K562 (cell line): ENCODE measurements at regions not wholly inside any gene's neighbourhood (a gene's known extent, or its start where the extent isn't known, plus 50 kb on each side); places are given as distances from the start of the nearest gene placed in this dataset.

Experiments used
- ATAC-seq: fragments of 200-7000 bp; cut with Tn5 transposase; 3 replicates; pipeline ENCODE4 v1.9.1; 2020; ENCODE audit warnings: moderate library complexity
- BruUV-seq: library from RNA; stranded (reverse); fragments of 400-500 nt; replicated peaks from 2 replicates; lab custom pipeline; 2021; lab: Mats Ljungman, UMichigan
- CTCF ChIA-PET: fragments of 300-600 bp; formaldehyde crosslinking; extraction: SDS; loops from one replicate; lab custom pipeline; 2021; ENCODE audit warnings: low intra/inter-chr PET ratio; lab: Yijun Ruan, JAX
- POLR2A ChIA-PET: fragments of 300-600, 350-650 bp; sonication (Branson Sonifier 250); formaldehyde crosslinking; extraction: SDS; loops from one replicate; lab custom pipeline; 2021; ENCODE audit warnings: antibody characterized with exemption, inconsistent platforms; lab: Yijun Ruan, JAX
- DNase-seq, 4 experiments: peaks; one replicate each; pipeline versions ENCODE4 v3.0.0 to v3.0.0-alpha.2; 2011 to 2018; ENCODE audit warnings: low spot score in 3 of 4, mixed read lengths in 3 of 4; ENCODE audit errors: extremely low read depth in 1 of 4
- FAIRE-seq: peaks from 2 replicates; lab custom pipeline; 2011; peaks lifted over from hg19 to GRCh38; lab: Jason Lieb, UNC
- H2AFZ ChIP-seq: 2 replicates; pipeline ENCODE4 v1.6.0; 2011; ENCODE audit warnings: low read depth, low read length, control low read depth, inconsistent platforms
- H3K27ac ChIP-seq: fragments of 200-600 bp; 3 replicates; pipeline ENCODE4 v1.8.0; 2011; ENCODE audit warnings: low read depth, mild to moderate bottlenecking, control low read depth, inconsistent platforms, low read length, moderate library complexity, mixed read lengths; ENCODE audit errors: extremely low read depth
- H3K27me3 ChIP-seq, 2 experiments: fragments of 300-600 bp in 1 of 2; 2 replicates in 1 of 2; 3 replicates in 1 of 2; pipeline versions ENCODE4 v1.6.0 to v1.8.0; 2011; ENCODE audit warnings: inconsistent platforms in 2 of 2, low read length in 2 of 2, mild to moderate bottlenecking in 1 of 2, mixed read lengths in 1 of 2, moderate library complexity in 1 of 2; ENCODE audit not compliant: control insufficient read depth in 2 of 2, insufficient read depth in 2 of 2
- H3K36me3 ChIP-seq: fragments of 300-600 bp; 3 replicates; pipeline ENCODE4 v1.8.0; 2011; ENCODE audit warnings: mild to moderate bottlenecking, low read length, inconsistent platforms; ENCODE audit not compliant: control insufficient read depth, insufficient read depth
- H3K4me1 ChIP-seq, 2 experiments: fragments of 200-600 bp in 1 of 2; replicated peaks in 1 of 2; 2 replicates in 1 of 2; 3 replicates in 1 of 2; pipeline versions ENCODE4 v1.5.1 to v1.8.0; 2011; ENCODE audit warnings: inconsistent platforms in 2 of 2, low read length in 2 of 2, mild to moderate bottlenecking in 1 of 2, mixed read lengths in 1 of 2, moderate library complexity in 1 of 2; ENCODE audit not compliant: control insufficient read depth in 2 of 2, insufficient read depth in 2 of 2
- H3K4me2 ChIP-seq: 2 replicates; pipeline ENCODE4 v1.6.1; 2011; ENCODE audit warnings: low read length, control low read depth, inconsistent platforms, mixed read lengths; ENCODE audit not compliant: insufficient read depth
- H3K4me3 ChIP-seq: fragments of 200-600 bp; sonication (generic), shearing (Covaris generic); 2 replicates; pipeline ENCODE4 v1.5.1; 2016; ENCODE audit warnings: control low read depth, inconsistent platforms
- H3K79me2 ChIP-seq: fragments of 200-600 bp; 3 replicates; pipeline ENCODE4 v1.8.0; 2011; ENCODE audit warnings: low read length, inconsistent platforms; ENCODE audit not compliant: control insufficient read depth, insufficient read depth
- H3K9ac ChIP-seq, 2 experiments: 2 replicates each; pipeline versions ENCODE4 v1.6.0 to v1.6.1; 2011; ENCODE audit warnings: low read depth in 2 of 2, low read length in 2 of 2, control low read depth in 1 of 2, inconsistent platforms in 1 of 2, mild to moderate bottlenecking in 1 of 2, mixed read lengths in 1 of 2; ENCODE audit not compliant: insufficient read depth in 1 of 2
- H3K9me1 ChIP-seq: one replicate; pipeline ENCODE4 v1.6.0; 2011; ENCODE audit warnings: inconsistent platforms, mild to moderate bottlenecking, low read length, moderate library complexity; ENCODE audit not compliant: control insufficient read depth, insufficient read depth
- H3K9me3 ChIP-seq: replicated peaks from 2 replicates; pipeline ENCODE4 v1.5.1; 2011; ENCODE audit warnings: low read depth, low read length, inconsistent platforms; ENCODE audit not compliant: control insufficient read depth, insufficient read depth
- H4K20me1 ChIP-seq: replicated peaks from 2 replicates; pipeline ENCODE4 v1.6.1; 2011; ENCODE audit warnings: low read length, inconsistent platforms, mixed read lengths; ENCODE audit not compliant: control insufficient read depth, insufficient read depth
- ESRRA ChIP-seq: fragments of 450-650 bp; IDR thresholded peaks from 2 replicates; pipeline ENCODE4 v1.6.1; 2014; ENCODE audit warnings: low read depth, mild to moderate bottlenecking, moderate library complexity, borderline replicate concordance
- ETV6 ChIP-seq, 3 experiments: fragments of 150-350 bp in 1 of 3; sonication (generic) in 1 of 3; formaldehyde crosslinking in 1 of 3; IDR thresholded peaks; 2 replicates each; pipeline versions ENCODE4 v1.6.1 to v1.8.0; 2014 to 2022; ENCODE audit warnings: borderline replicate concordance in 2 of 3, low read depth in 2 of 3, antibody characterized with exemption in 1 of 3, low read length in 1 of 3, mild to moderate bottlenecking in 1 of 3, missing genetic modification reagents in 1 of 3
- FOXJ2 ChIP-seq: fragments of 200-800 bp; sonication (Bioruptor generic); IDR thresholded peaks from 2 replicates; pipeline ENCODE4 v1.6.1; 2016; ENCODE audit warnings: missing genetic modification characterization, missing compliant biosample characterization
- HDAC3 ChIP-seq: fragments of 450-650 bp; IDR thresholded peaks from 2 replicates; pipeline ENCODE4 v1.6.1; 2018; ENCODE audit warnings: borderline replicate concordance, mild to moderate bottlenecking, moderate library complexity; ENCODE audit not compliant: partially characterized antibody
- PHTF2 ChIP-seq: fragments of 250-450 bp; sonication (Bioruptor Pico); IDR thresholded peaks from 2 replicates; pipeline ENCODE4 v1.5.0; 2021; ENCODE audit warnings: mild to moderate bottlenecking
- WGBS: fragments of 100-300 bp; shearing (Covaris generic); methylation state at CpG from one replicate; pipeline ENCODE4 v1.1.6; 2016; ENCODE audit warnings: low coverage, mixed read lengths; ENCODE audit not compliant: insufficient coverage; ENCODE audit errors: missing lambda C conversion rate; 5-methylcytosine and 5-hydroxymethylcytosine counted together
- in situ Hi-C: fragments of 300-500 bp; cut with MboI; formaldehyde crosslinking; loops from 4 replicates; pipeline ENCODE4 v1.15.0; 2018; ENCODE audit warnings: inconsistent platforms, mixed read lengths
- intact Hi-C: fragments of 100-400 bp; cut with micrococcal nuclease; formaldehyde crosslinking; loops from 2 replicates; pipeline ENCODE4 v1.14.2; 2022
- TF ChIP-seq, protein P1 (sequence below): fragments of 450-650 bp; IDR thresholded peaks from 2 replicates; pipeline ENCODE4 v1.6.1; 2016; ENCODE audit warnings: mild to moderate bottlenecking, moderate library complexity
- TF ChIP-seq, protein P2 (sequence below), 2 experiments: IDR thresholded peaks in 1 of 2; conservative IDR thresholded peaks in 1 of 2; 2 replicates each; pipeline ENCODE4 v1.6.1; 2016; ENCODE audit warnings: low read depth in 2 of 2, mild to moderate bottlenecking in 1 of 2, missing compliant biosample characterization in 1 of 2, missing genetic modification characterization in 1 of 2, moderate library complexity in 1 of 2

DNA sequence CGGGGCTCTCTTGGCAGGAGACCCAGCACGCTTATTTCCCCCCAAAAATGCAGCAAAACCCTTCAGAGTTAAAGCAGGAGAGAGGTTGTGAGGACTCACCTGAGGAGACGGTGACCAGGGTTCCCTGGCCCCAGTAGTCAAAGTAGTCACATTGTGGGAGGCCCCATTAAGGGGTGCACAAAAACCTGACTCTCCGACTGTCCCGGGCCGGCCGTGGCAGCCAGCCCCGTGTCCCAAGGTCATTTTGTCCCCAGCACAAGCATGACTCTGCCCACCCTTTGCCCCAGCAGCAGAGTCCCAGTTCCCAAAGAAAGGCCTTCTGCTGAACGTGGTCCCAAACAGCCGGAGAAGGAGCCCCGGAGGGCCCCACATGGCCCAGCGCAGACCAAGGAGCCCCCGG lies 337.7 kb downstream of the TMEM121 start:
- H3K9me3 ChIP-seq: no peaks in the 10 kb centered on the region
- no peak overlapping the region for H3K4me3 ChIP-seq
- H3K4me2 ChIP-seq: no peak overlapping the region
- H3K27ac ChIP-seq: no peak overlapping the region
- no peak overlapping the region for H3K9ac ChIP-seq
- DNase-seq (no peak), ATAC-seq (no peak), FAIRE-seq (no peak)
- intact Hi-C loops: no loop called here
- peaks cover 3 to 12% of the 10 kb centered on the region in 2 experiments; a peak in 3 of 5 replicates for H3K27me3 ChIP-seq
- BruUV-seq: no TSS peak
- H3K79me2 ChIP-seq: no peaks in the 10 kb centered on the region
- no peak for TF ChIP-seq ESRRA
- no peak for TF ChIP-seq PHTF2
- TF ChIP-seq, protein P1, sequence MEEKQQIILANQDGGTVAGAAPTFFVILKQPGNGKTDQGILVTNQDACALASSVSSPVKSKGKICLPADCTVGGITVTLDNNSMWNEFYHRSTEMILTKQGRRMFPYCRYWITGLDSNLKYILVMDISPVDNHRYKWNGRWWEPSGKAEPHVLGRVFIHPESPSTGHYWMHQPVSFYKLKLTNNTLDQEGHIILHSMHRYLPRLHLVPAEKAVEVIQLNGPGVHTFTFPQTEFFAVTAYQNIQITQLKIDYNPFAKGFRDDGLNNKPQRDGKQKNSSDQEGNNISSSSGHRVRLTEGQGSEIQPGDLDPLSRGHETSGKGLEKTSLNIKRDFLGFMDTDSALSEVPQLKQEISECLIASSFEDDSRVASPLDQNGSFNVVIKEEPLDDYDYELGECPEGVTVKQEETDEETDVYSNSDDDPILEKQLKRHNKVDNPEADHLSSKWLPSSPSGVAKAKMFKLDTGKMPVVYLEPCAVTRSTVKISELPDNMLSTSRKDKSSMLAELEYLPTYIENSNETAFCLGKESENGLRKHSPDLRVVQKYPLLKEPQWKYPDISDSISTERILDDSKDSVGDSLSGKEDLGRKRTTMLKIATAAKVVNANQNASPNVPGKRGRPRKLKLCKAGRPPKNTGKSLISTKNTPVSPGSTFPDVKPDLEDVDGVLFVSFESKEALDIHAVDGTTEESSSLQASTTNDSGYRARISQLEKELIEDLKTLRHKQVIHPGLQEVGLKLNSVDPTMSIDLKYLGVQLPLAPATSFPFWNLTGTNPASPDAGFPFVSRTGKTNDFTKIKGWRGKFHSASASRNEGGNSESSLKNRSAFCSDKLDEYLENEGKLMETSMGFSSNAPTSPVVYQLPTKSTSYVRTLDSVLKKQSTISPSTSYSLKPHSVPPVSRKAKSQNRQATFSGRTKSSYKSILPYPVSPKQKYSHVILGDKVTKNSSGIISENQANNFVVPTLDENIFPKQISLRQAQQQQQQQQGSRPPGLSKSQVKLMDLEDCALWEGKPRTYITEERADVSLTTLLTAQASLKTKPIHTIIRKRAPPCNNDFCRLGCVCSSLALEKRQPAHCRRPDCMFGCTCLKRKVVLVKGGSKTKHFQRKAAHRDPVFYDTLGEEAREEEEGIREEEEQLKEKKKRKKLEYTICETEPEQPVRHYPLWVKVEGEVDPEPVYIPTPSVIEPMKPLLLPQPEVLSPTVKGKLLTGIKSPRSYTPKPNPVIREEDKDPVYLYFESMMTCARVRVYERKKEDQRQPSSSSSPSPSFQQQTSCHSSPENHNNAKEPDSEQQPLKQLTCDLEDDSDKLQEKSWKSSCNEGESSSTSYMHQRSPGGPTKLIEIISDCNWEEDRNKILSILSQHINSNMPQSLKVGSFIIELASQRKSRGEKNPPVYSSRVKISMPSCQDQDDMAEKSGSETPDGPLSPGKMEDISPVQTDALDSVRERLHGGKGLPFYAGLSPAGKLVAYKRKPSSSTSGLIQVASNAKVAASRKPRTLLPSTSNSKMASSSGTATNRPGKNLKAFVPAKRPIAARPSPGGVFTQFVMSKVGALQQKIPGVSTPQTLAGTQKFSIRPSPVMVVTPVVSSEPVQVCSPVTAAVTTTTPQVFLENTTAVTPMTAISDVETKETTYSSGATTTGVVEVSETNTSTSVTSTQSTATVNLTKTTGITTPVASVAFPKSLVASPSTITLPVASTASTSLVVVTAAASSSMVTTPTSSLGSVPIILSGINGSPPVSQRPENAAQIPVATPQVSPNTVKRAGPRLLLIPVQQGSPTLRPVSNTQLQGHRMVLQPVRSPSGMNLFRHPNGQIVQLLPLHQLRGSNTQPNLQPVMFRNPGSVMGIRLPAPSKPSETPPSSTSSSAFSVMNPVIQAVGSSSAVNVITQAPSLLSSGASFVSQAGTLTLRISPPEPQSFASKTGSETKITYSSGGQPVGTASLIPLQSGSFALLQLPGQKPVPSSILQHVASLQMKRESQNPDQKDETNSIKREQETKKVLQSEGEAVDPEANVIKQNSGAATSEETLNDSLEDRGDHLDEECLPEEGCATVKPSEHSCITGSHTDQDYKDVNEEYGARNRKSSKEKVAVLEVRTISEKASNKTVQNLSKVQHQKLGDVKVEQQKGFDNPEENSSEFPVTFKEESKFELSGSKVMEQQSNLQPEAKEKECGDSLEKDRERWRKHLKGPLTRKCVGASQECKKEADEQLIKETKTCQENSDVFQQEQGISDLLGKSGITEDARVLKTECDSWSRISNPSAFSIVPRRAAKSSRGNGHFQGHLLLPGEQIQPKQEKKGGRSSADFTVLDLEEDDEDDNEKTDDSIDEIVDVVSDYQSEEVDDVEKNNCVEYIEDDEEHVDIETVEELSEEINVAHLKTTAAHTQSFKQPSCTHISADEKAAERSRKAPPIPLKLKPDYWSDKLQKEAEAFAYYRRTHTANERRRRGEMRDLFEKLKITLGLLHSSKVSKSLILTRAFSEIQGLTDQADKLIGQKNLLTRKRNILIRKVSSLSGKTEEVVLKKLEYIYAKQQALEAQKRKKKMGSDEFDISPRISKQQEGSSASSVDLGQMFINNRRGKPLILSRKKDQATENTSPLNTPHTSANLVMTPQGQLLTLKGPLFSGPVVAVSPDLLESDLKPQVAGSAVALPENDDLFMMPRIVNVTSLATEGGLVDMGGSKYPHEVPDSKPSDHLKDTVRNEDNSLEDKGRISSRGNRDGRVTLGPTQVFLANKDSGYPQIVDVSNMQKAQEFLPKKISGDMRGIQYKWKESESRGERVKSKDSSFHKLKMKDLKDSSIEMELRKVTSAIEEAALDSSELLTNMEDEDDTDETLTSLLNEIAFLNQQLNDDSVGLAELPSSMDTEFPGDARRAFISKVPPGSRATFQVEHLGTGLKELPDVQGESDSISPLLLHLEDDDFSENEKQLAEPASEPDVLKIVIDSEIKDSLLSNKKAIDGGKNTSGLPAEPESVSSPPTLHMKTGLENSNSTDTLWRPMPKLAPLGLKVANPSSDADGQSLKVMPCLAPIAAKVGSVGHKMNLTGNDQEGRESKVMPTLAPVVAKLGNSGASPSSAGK: no peak
- no peak for TF ChIP-seq HDAC3
- no peak for TF ChIP-seq FOXJ2
- no peak for TF ChIP-seq ETV6 (IDR thresholded peaks at IDR 0.05; ENCODE audit: borderline replicate concordance in 1 of 2, low read depth in 2 of 2, low read length in 1 of 2)
- TF ChIP-seq ETV6 (CRISPR knock-in tag; IDR thresholded peaks at IDR 0.05; ENCODE audit: borderline replicate concordance): no peak
- TF ChIP-seq, protein P2, sequence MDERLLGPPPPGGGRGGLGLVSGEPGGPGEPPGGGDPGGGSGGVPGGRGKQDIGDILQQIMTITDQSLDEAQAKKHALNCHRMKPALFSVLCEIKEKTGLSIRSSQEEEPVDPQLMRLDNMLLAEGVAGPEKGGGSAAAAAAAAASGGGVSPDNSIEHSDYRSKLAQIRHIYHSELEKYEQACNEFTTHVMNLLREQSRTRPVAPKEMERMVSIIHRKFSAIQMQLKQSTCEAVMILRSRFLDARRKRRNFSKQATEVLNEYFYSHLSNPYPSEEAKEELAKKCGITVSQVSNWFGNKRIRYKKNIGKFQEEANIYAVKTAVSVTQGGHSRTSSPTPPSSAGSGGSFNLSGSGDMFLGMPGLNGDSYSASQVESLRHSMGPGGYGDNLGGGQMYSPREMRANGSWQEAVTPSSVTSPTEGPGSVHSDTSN (CRISPR knock-in tag; IDR thresholded peaks at IDR 0.05; ENCODE audit: low read depth): no peak
- TF ChIP-seq, protein P2 (tag; conservative IDR thresholded peaks at IDR 0.05; ENCODE audit: low read depth): no peak
- in situ Hi-C loops: no loop called here
- H3K36me3 ChIP-seq: no peaks in the 10 kb centered on the region
- H3K9me1 ChIP-seq: no peaks in the 10 kb centered on the region
- ChIA-PET CTCF (no interaction called here), POLR2A (no interaction called here)
- no peak overlapping the region for H2AFZ ChIP-seq
- H4K20me1 ChIP-seq: no peaks in the 10 kb centered on the region
- H3K4me1 ChIP-seq: no peaks in the 10 kb centered on the region
- WGBS: 0% methylated on average over 9 of the region's 13 CpGs
